Hepatic stellate cell (primary cell): ENCODE measurements at regions not wholly inside any gene's neighbourhood (a gene's known extent, or its start where the extent isn't known, plus 50 kb on each side); places are given as distances from the start of the nearest gene placed in this dataset.

Experiments
- DNase-seq: peaks from one replicate; pipeline ENCODE4 v3.0.0; 2011; ENCODE audit warnings: low spot score

- DNase-seq: no peak
Observed at GRCh38 chr17:31704483-31704882, 154.6 kb downstream of the COPRS start.

- DNase-seq: no peak
Observed at GRCh38 chr17:31702041-31702440, 157.0 kb downstream of the COPRS start.

GRCh38 chr17:31700973-31701372 is 158.1 kb downstream of the COPRS start:
- no peak for DNase-seq

GRCh38 chr17:31699886-31700285 is 159.2 kb downstream of the COPRS start:
- DNase-seq: no peak

- DNase-seq: no peak
Observed at GRCh38 chr17:31699281-31699680, 159.8 kb downstream of the COPRS start.

GRCh38 chr17:31698751-31699150 is 160.3 kb downstream of the COPRS start:
- DNase-seq: no peak

- DNase-seq: no peak
Observed at GRCh38 chr17:31697838-31698237, 161.2 kb downstream of the COPRS start.

GRCh38 chr17:31696703-31697325 is 162.2 kb downstream of the COPRS start:
- no peak for DNase-seq

GRCh38 chr17:31696184-31696602 is 162.9 kb downstream of the COPRS start:
- DNase-seq: peak; percentile 89

GRCh38 chr17:31695456-31696090 is 163.5 kb downstream of the COPRS start:
- no peak for DNase-seq

- no peak for DNase-seq
Observed at GRCh38 chr17:31693433-31694220, 165.4 kb downstream of the COPRS start.

GRCh38 chr17:31692632-31693031 is 166.4 kb downstream of the COPRS start:
- no peak for DNase-seq

- no peak for DNase-seq
Observed at GRCh38 chr17:31692027-31692426, 167.0 kb downstream of the COPRS start.

GRCh38 chr17:31691251-31691905 is 167.7 kb downstream of the COPRS start:
- no peak for DNase-seq

GRCh38 chr17:31690151-31690551 is 168.9 kb downstream of the COPRS start:
- no peak for DNase-seq

- no peak for DNase-seq
Observed at GRCh38 chr17:31688701-31689100, 170.3 kb downstream of the COPRS start.

GRCh38 chr17:31687505-31688126 is 171.4 kb downstream of the COPRS start:
- no peak for DNase-seq

- no peak for DNase-seq
Observed at GRCh38 chr17:31686495-31686894, 172.5 kb downstream of the COPRS start.

- DNase-seq: no peak
Observed at GRCh38 chr17:31684901-31685300, 174.1 kb downstream of the COPRS start.

- no peak for DNase-seq
Observed at GRCh38 chr17:31680126-31680525, 178.9 kb downstream of the COPRS start.

- no peak for DNase-seq
Observed at GRCh38 chr17:31679667-31680066, 179.4 kb downstream of the COPRS start.

GRCh38 chr17:31678431-31678830 is 180.6 kb downstream of the COPRS start:
- peak; percentile 58 for DNase-seq
